GM04503 (cell line): ENCODE measurements at regions not wholly inside any gene's neighbourhood (a gene's known extent, or its start where the extent isn't known, plus 50 kb on each side); places are given as distances from the start of the nearest gene placed in this dataset.

Experiments used
- DNase-seq: peaks from one replicate; pipeline ENCODE4 v3.0.0-alpha.2; 2012; ENCODE audit warnings: low read depth

DNA sequence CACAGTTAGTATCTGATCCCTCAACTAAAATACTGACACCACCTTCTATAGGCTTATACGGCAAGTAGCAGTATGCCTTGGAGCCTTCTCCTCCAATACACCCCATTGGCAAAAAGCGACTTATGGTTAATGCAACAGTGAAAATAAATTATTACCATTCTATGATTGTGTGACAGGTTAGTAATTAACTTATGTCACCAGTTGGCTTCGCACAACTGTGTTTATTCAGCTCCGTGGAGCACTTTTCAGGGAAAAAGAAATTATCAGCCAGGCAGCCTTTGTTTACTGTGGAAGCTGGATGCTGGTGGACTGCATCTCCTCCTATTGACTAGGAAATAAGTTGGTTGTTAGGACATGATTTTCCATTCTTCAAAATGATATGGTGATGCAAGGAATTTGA is 833.8 kb upstream of the RBFOX1 start:
- no peak for DNase-seq

GRCh38 chr16:6496996-6497395 is 835.6 kb upstream of the RBFOX1 start:
- no peak for DNase-seq

- DNase-seq, result no peak
These were observed 837.0 kb upstream of the RBFOX1 start for GRCh38 chr16:6495486-6496210.

DNA sequence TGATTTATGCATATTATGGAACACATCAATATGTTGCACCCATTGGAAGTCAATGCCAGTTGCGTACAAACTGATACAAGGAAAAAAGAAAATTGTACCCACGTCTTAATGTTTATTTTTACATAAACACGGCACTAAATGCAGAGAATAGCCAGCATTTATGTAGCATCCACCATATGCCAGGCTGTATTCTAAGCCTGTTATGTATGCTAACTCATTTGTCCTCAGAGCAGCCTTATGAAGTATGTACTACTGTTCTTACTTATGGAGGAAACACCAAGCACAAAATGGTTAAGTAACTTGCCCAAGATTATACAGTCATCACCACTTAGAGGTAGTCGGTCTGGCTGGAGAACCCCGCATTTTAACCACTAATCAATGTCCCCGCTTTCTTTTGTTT is 837.9 kb upstream of the RBFOX1 start:
- DNase-seq, result no peak

DNA sequence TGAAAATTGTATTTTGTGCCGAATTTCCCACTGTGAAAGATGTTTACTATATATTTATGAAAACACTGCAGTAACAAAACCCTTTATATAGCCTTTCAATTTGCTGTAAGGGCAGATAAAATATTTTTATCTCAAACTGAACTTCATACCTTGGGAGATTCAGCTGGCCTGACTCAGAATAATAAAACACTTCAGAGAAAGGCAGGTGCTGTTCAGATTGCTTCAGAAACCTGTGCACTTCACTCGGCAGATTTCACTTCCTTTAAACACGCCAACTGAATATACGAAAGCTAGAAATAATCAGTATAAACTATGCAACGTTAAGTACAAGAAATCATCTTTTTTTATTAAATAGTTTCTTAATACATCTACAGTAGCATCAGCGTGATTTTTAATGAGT is 839.1 kb upstream of the RBFOX1 start:
- DNase-seq, result no peak

GRCh38 chr16:6492742-6493141 is 839.9 kb upstream of the RBFOX1 start:
- no peak for DNase-seq

DNA sequence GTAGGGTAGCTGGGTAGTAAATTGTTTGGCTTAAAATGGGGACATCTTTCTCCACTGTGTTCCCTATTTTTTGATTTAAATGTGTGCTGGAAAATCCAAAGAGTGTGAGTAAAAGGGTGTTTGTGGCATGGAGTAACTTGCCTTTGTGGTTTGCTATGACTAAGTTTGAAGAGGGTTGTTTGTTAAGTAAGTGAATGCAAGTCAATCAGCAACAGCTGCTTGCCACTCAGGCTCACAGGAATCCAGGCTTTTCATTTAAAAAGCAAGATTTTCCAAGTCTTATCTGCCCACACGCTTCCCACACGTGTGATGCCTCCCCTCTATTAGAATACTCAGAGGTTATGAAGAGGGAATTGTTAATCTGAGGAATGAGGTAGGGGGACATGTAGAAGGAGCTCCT is 847.7 kb upstream of the RBFOX1 start:
- no peak for DNase-seq

- no peak for DNase-seq
These were observed 848.6 kb upstream of the RBFOX1 start for GRCh38 chr16:6484081-6484480.

DNA sequence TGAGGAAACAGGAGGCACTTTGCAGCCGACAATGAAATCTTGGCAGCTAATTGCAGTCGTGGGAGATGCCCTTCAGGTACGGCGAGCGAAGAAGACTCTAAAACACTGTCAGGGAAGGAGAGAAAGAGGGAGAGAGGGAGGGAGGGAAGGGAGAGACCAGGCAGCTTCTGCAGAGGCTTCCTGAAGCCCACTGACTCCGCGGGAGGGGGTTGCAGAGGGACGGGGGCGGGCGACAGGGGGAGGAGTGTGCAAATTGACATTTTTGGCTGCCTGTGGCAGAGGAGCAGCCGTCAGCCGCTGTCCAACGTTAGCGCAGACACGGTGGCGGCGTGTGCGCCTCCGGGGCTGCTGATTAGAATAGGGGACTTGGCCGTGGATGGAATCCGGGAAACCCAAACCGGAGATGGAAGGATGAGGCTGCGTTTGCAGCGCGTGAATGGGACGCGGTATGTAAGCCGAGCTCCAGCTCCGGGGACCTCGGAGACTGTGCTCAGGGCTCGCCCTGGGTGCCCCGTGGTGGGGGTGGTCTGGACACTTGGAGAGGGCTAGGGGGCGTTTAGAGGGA is 849.1 kb upstream of the RBFOX1 start:
- no peak for DNase-seq

DNA sequence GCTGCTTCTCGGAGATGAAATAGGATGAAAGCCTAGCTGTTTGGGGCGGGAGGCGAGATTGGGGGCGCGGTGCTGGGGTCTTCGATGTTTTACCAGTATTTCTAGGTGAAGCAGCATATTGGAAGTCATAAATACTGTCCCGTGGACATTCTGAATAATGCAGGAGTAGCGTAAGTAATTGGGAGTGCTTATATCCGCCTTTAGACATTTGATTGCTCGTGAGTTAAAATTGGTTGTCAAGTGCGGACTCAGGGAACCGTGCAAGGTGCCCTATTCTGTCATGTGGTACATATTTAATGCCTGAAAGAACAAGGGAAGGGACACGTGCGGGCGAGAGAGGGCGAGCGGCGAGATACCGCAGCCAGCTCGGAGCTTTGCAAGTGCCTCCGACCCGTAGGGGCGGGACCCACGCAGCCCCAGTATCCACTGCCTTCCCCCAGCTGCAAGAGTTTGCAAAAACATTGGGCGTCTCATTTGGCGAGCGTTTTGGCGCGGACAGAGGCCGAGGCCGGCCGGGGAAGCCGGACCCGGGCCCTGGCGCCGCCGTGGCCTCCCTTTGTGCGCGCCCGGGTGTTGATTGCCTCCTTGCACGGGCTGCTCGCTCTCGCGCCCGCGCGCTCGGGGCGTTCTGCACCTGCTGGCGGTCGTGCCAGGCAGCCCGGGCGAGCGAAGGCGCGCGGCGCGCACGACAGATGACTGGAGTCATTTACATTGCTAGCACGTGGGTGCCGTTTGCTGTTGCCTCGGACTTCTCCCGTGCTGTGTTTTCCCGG is 849.8 kb upstream of the RBFOX1 start:
- no peak for DNase-seq

GRCh38 chr16:6481894-6482293 is 850.8 kb upstream of the RBFOX1 start:
- DNase-seq, result no peak

DNA sequence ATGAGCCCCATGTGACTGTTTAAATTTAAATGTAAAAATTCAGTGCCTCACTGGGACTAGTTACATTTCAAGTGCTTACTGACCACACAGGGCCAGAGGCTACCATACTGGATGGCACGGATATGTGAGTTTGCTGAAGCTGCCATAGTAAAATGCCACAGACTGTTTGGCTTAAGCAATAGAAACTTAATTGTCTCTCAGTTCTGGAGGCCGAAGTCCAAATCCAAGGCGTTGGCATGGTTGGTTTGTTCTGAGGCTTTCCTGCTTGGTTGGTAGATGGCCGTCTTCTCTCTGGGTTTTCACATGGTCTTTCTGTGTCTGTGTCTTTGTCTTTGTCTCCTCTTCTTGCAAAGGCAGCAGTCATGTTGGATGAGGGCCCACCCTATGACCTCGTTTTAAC is 878.9 kb upstream of the RBFOX1 start:
- DNase-seq, result no peak

DNA sequence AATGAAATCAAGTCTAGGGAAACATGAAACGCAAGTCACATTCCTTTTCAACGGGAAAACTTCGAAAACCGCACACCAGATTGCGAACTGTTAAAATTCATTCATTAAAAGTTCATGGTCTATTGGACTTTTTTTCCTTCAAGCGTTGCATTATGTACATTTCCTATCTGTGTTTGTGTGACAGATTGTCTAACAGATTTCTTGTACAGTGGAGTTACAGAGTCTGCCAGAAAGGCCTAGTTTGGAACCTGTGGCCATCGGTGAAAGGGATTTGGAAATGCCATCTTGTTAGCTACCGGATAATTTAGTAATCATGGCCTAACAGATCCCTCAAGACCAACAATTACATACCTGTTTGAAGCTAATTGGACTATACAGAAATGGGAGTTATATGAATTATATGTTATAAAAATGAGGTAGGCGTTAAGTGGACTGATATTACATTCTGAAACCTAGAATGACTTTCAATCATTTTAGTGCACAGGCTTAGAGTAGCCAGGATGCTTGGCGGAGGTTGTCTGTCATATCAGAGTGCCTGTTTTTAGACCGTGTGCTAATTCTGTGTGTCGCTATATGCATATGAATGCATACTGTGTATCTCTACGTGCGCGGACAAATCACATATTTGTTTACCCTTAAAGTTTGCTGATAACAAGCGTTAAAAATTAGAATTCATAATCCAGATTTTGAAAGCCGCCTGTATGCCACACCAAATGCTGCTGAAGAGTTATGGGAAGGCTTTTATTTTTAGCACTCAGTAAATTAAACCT is 885.4 kb upstream of the RBFOX1 start:
- no peak for DNase-seq

DNA sequence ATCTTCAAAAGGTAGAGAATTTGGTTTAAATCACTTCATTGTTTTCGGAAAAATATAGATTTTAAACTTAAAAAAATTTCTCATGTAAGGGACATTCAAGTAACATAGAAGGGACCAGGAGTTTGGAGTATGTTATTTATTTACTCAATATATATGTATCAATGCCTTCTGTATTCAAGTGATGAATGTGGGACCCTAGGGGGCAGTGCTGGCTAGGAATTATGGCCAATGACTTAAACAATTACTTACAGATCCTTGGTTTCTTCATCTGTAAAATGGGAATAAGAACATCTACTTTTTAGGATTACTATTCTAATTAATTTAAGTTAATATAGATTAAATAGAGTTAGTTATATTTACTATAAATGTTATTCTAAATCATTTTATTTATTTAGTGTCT is 886.3 kb upstream of the RBFOX1 start:
- DNase-seq, result no peak

- no peak for DNase-seq
These were observed 893.5 kb upstream of the RBFOX1 start for GRCh38 chr16:6439129-6439528.

DNA sequence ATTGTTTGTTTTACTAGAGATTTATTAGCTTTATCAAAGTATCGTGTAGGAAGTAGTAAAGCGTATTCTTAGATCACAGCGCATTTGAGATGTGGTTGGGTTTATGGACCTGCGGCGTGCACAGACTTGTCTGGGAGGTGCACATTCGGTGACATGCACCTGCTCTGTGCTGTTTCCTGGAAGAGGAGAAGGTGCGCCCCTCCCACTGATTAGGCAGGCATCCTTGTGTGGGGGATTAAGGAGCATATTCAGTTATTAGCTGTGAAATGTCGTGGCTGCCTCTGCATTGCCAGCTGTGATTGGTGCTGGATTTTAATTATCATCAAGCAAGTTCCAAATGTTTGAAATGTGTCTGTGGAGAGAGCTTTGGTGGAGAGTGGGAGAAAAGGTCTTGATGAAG is 903.8 kb upstream of the RBFOX1 start:
- DNase-seq, result no peak

DNA sequence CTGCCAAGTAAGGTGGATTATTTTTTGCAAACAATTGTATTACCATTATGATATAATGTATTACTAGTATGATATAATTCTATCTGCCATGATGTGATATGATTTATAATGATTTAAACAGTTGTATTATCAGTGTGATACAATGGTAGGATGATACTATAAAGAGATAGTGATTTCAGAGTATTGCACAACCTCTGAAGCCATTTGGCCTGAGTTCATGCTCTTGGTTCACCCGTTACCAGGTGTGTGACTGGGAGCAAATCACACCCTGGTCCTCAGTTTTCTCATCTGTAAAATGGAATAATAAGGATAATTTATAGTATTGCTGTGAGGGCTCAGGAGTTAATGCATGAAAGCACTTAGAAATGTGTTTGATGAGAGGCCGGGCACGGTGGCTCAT is 905.0 kb upstream of the RBFOX1 start:
- no peak for DNase-seq

DNA sequence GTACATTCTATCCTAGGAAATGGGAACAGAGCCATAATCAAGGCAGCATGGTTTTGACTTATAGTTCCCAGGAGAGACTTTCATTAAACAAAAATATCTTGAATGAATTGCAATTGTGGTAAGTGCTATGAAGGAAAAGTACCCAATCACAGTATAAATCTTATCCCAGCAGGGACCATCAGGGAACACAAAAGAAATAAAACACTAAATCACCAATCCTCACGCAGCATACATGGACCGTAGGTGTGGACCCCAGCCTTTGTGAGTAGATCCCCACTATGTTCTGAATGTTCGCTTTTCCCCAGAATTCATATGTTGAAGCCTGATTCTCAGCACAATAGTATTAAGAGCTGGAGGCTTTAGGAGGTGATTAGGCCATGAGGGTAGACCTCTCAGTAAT is 925.0 kb upstream of the RBFOX1 start:
- DNase-seq, result no peak

- no peak for DNase-seq
These were observed 926.6 kb upstream of the RBFOX1 start for GRCh38 chr16:6406028-6406427.

DNA sequence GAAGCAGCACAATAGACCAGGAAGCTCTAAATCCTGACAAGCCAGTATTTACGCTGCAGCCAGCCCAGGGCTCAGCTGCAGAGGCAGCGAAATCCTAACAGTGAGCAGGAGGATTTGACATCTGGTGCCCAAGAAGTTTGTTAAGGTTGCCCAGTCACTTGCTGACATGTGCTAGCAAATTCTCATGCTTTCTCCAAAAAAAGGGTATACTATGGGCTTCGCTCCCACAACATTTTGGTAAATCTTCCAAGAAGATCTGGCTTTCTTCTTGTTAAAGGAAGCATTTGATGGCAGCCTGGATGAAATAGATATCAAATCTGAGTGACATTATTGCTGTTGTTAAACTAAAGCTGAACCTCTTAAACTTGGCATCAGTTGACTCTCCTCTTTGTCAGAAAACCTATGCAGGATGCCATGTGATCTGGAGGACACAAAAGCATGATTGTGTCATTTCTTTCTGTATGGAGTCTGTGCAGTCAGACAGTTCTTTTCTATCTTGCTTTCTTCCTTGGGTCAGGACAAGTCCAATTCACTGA is 949.7 kb upstream of the RBFOX1 start:
- DNase-seq, result no peak

GRCh38 chr16:6381896-6382295 is 950.7 kb upstream of the RBFOX1 start:
- DNase-seq, result no peak

DNA sequence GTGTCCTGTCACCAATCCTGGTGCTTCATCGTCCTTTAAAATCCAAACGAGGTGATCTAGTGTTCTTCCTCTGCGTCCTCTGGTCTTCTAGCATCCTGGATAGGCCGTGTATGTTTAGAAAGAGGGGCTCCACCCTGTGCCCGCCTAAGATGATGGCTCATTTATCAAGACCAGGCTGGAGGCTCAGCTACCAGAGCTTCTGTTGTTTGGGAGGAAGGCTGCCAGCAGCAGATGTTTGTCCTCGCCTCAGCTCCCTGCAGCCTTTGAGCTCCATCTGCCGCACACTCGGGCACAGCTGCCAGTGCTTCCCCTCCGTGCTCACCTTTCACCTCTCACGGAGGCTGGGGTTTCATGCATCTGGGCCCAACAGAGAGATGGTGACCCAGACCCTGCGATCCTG is 954.7 kb upstream of the RBFOX1 start:
- no peak for DNase-seq
